ENCODE measurements at regions not wholly inside any gene's neighbourhood (a gene's known extent, or its start where the extent isn't known, plus 50 kb on each side); places are given as distances from the start of the nearest gene placed in this dataset.
"Not testable (repeated sequence)": the region's sequence is repeated elsewhere in the genome, so short reads cannot be mapped to it uniquely, and the experiment has no call there.

GRCh38 chr2:65939687-65940086 lies 495.2 kb upstream of the MEIS1 start:
- no peak for DNase-seq

DNA sequence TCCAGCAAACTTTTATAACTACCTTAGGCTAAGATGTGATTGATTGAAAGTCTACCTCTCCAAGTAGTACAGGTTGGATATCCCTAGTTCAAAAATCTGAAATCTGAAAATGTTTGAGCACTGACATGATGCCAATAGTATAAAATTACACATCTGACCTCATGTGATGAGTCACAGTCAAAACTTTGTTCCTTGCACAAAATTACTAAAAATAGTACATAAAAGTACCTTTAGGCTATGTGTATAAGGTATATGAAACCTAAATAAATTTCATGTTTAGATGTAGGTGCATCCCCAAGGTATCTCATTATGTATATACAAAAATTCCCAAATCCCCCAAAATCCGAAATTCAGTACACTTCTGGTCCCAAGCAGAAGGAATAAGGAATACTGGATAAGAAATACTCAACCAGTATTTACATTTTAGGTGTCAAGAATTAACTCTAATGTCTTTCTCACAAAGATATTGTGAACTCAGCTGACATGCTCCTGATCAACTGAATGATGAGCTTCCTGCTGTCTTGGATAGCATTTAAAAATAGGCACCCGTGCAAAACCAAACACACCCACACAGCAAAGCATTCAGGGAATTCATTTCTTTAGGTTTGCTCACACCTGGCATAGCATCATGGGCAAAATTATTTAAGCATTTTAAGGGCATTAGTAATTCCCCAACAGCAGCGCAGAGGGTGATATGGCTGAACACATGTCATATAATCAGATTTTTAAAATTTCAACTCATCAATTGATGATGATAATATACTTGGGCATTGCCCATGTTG lies 497.4 kb upstream of the MEIS1 start:
- DNase-seq = no peak

GRCh38 chr2:65934992-65935629 lies 499.8 kb upstream of the MEIS1 start:
- DNase-seq = no peak

- no peak for DNase-seq
Observed at GRCh38 chr2:65932571-65932970, 500.2 kb upstream of the SPRED2 start.

- no peak for DNase-seq
Observed at GRCh38 chr2:65931056-65931455, 498.7 kb upstream of the SPRED2 start.

GRCh38 chr2:65930259-65930658 lies 497.9 kb upstream of the SPRED2 start:
- DNase-seq = no peak

- not testable (repeated sequence) for DNase-seq
Observed at GRCh38 chr2:65929664-65930063, 497.3 kb upstream of the SPRED2 start.

GRCh38 chr2:65922794-65923193 lies 490.4 kb upstream of the SPRED2 start:
- no peak for DNase-seq

DNA sequence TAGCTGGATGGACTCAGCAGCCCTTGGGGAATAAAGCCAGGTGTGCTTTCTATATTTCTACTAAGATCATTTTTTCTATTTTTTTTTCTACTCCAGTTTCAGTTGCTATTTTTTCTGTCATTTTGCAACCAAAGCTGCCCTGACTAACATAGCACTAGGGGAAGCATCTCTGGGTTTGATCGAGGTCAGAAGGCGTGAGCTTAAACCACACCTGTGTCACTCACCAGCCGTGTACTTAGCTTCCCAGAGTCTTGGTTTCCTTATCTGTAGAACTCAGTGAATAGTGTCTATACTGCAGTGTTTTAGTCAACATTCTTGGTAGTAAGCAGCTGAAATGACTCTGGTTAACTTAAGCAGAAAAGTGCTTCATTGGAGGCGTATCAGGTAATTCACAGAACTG lies 489.6 kb upstream of the SPRED2 start:
- DNase-seq = no peak

DNA sequence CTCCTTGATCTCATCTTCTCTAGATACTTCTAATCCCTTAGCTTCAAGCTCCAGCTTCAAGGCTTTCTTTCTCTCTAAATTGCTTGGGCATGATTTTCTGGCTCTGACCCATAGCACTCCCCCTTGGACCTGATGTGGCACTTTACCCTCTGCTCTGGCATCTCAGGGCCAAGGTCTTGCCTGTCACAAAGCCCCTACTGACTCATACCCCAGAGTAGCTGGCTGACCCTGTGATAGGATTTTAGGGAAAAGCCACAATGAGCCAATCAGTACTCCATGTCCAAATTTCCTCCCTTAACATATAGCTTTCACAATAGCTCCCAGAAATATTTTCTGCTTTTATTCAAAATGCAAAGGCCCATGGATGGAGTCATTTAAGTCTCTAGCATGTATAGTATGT lies 488.7 kb upstream of the SPRED2 start:
- DNase-seq = no peak

DNA sequence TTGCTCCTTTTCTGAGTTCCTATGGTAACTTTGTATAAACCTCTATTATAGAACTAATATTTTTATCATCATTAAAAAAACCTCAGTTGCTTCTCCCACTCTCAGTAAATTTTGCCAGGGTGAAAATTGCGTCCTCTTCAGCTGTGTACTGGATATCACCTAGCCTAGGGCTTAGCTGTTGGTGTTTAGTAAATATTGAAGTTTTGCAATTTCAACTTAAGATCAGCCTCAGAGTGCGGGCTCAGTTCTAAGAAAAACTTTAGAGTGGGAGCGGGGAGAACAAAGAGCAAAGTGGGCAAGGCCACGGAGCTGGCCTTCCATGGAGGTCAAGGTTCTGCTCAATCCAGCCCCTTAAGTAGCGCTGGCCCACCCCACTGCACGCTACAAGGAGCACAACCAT lies 488.3 kb upstream of the SPRED2 start:
- DNase-seq = no peak

GRCh38 chr2:65919550-65920188 lies 487.3 kb upstream of the SPRED2 start:
- no peak for DNase-seq

- DNase-seq = no peak
Observed at GRCh38 chr2:65918760-65919187, 486.4 kb upstream of the SPRED2 start.

- DNase-seq = no peak
Observed at GRCh38 chr2:65917986-65918385, 485.6 kb upstream of the SPRED2 start.

DNA sequence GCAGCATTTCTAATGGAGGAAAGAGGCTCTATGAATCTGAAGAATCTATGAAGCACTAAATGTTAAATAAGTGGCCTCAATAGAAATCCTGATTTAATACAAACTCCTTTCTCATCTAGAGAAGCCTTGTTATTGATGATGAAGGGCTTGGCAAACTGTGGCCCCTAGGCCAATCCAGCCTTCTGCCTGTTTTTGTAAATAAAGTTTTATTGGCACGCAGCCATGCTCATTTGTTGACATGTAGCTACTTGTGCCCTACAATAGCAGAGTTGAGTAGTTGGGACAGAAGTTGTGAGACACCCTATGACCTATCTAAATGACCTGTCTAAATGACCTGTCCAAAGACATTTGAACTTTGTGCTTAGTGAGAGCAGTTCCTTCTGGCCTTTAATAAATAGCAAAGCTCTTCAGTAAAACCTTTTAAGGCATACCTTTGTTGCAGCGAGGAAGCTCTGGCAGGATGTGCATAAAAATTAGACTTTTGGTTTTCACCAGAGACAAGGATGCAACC lies 484.4 kb upstream of the SPRED2 start:
- DNase-seq = no peak

DNA sequence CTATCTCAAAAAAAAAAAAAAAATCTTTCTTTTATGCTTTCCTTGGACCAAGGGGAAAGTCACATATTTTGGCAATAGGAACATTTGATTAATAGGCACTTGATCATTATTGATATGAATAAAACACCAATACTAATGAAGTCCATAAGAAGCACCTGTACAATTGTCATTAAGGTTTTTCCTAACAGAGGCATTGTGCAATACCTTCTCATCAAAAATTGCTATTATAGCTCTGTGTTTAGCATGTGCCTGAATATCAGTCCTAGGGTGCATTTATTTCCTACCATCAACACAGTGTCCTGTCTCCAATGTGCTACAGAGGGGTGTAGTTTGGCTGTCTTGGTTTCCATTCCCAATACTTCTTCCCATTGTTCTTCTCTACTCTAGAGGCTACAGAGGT lies 483.8 kb upstream of the SPRED2 start:
- DNase-seq = no peak

DNA sequence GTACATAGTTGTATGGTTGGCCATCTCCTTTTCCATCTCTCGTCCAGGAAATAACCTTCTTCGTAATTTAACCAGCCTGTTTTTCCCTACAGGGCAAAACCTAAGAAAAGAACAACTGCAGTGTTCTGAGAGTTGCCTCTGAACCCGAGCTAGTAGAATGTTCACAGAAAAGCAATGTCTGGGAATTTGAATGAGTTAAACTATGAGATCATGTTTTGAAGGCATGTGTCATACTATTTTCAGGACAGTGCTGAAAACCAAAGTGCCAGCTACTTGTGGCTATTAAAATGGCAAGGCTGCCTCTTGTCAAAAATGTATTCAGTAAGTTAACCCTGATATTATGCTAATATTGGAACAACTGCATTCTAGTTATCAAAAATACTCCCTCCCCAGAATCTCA lies 482.9 kb upstream of the SPRED2 start:
- no peak for DNase-seq

GRCh38 chr2:65914244-65914786 lies 481.9 kb upstream of the SPRED2 start:
- DNase-seq = no peak

DNA sequence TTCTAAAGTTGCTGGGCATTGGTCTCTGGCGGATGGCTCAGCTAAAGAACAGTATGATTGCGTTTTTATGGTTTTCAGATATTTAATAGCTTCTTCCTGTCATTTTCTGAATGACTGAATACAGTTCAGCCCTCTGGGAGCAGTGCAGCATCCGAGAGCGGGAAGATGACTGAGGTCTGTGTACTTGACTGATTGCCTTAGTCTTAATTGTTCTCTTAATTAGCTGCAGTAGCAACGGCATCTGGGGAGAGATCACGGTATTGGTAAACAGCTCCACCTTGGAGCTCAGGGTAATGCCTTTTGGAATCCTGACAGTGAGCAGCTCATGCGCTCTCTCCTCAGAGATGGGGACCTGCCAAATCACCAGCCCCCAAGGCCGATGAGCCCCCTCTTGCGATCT lies 481.4 kb upstream of the SPRED2 start:
- DNase-seq = no peak

GRCh38 chr2:65901756-65902155 lies 469.4 kb upstream of the SPRED2 start:
- DNase-seq = no peak

DNA sequence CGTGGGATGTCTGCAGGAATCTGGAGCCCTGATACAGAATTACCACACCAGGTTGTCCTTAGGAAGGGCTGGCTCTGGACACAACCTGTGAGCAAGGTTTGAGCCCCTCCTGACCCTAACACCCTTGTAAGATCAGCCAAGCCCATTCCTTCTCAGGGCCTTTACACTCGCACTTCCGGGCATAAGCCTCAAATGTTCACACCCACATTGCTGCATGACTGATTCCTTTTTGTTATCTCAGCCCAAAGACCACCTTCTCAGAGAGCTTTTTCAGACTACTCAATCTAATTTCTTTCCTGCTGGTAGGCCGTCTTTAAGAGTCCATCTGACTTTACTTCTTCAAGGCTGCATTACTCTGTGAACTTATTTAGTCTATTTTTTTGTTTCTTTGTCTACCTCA lies 464.0 kb upstream of the SPRED2 start:
- DNase-seq = no peak

DNA sequence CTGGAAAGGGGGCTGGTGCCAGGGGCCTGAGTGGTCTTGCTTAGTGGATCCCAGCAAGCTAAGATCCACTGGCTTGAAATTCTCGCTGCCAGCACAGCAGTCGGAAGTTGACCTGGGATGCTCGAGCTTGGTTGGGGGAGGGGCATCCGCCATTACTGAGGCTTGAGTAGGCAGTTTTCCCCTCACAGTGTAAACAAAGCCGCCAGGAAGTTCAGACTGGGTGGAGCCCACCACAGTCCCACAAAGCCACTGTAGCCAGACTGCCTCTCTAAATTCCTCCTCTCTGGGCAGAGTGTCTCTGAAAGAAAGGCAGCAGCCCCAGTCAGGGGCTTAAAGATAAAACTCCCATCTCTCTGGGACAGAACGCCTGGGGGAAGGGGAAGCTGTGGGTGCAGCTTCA lies 457.7 kb upstream of the SPRED2 start:
- not testable (repeated sequence) for DNase-seq

GRCh38 chr2:65885266-65885665 lies 452.9 kb upstream of the SPRED2 start:
- no peak for DNase-seq

- DNase-seq = no peak
Observed at GRCh38 chr2:65881592-65881991, 449.2 kb upstream of the SPRED2 start.
